Esophagus squamous epithelium (tissue), 5 donors: ENCODE measurements at regions not wholly inside any gene's neighbourhood (a gene's known extent, or its start where the extent isn't known, plus 50 kb on each side); places are given as distances from the start of the nearest gene placed in this dataset.

Experiments used
- DNase-seq: peaks from one replicate; lab custom pipeline; 2025; lab: John Stamatoyannopoulos, UW
- H3K27ac ChIP-seq, 4 donors: fragments of 200-600 bp; sonication (generic); one replicate each; pipeline ENCODE4 v1.5.1; 2016 to 2019; ENCODE audit warnings: mild to moderate bottlenecking in 1 of 4
- H3K27me3 ChIP-seq, 4 donors: fragments of 200-600 bp; sonication (generic); 1 replicate in 3 of 4; 2 replicates in 1 of 4; pipeline versions ENCODE4 v1.5.1 to v1.6.0; 2017 to 2021; ENCODE audit warnings: antibody characterized with exemption in 1 of 4
- H3K36me3 ChIP-seq, 3 donors: fragments of 200-600 bp; sonication (generic); one replicate each; pipeline ENCODE4 v1.5.1; 2016 to 2019
- H3K4me1 ChIP-seq, 3 donors: fragments of 200-600 bp; sonication (generic); one replicate each; pipeline ENCODE4 v1.5.1; 2017 to 2019
- H3K4me3 ChIP-seq, 4 donors: fragments of 200-600 bp; sonication (generic); 1 replicate in 3 of 4; 2 replicates in 1 of 4; pipeline ENCODE4 v1.5.1; 2016 to 2019; ENCODE audit warnings: mild to moderate bottlenecking in 2 of 4, moderate library complexity in 1 of 4
- H3K9me3 ChIP-seq, 3 donors: fragments of 200-600 bp; sonication (generic); one replicate each; pipeline ENCODE4 v1.5.1; 2016 to 2019
- CTCF ChIP-seq, 6 experiments: fragments of 450-650 bp in 4 of 6; fragments of 200-600 bp in 2 of 6; sonication (generic) in 2 of 6; IDR thresholded peaks; one replicate each; pipeline ENCODE4 v1.5.1; 2016 to 2019; ENCODE audit warnings: antibody characterized with exemption in 6 of 6, mild to moderate bottlenecking in 4 of 6, moderate library complexity in 4 of 6
- POLR2A ChIP-seq, 4 donors: fragments of 450-650 bp; IDR thresholded peaks; one replicate each; pipeline ENCODE4 v1.6.1; 2017; ENCODE audit warnings: antibody characterized with exemption in 4 of 4, mild to moderate bottlenecking in 4 of 4, moderate library complexity in 3 of 4
- WGBS, 2 donors: methylation state at CpG; one replicate each; pipeline ENCODE4 v1.1.5; 2018; 5-methylcytosine and 5-hydroxymethylcytosine counted together
- intact Hi-C: fragments of 100-400 bp; cut with DNase I; formaldehyde crosslinking; loops from one replicate; pipeline ENCODE4 v1.15.0; 2022
- donor health status: DM: yes; HTN: yes; CAD: no.

GRCh38 chr5:40376566-40376965 is 303.1 kb upstream of the PTGER4 start:
- intact Hi-C loops, result no loop called here
- TF ChIP-seq POLR2A (IDR thresholded peaks at IDR 0.05) (no peak), CTCF (IDR thresholded peaks at IDR 0.05) (no peak)

GRCh38 chr5:40374853-40375252 is 304.9 kb upstream of the PTGER4 start:
- 77 to 80% methylated on average over 6 of the region's 6 CpGs for WGBS, 2 donors
- no peaks in the 10 kb centered on the region for H3K9me3 ChIP-seq
- intact Hi-C loops, result no loop called here
- DNase-seq, result no peak
- no peaks in the 10 kb centered on the region for H3K36me3 ChIP-seq
- no peak for TF ChIP-seq POLR2A (IDR thresholded peaks at IDR 0.05)
- TF ChIP-seq CTCF (IDR thresholded peaks at IDR 0.05), result no peak
- H3K27me3 ChIP-seq, result no peaks in the 10 kb centered on the region
- H3K4me3 ChIP-seq, result no peak overlapping the region
- no peak overlapping the region for H3K27ac ChIP-seq
- H3K4me1 ChIP-seq, result no peaks in the 10 kb centered on the region

More at GRCh38 chr5:40376566-40376965, 303.1 kb upstream of the PTGER4 start:
- H3K4me3 ChIP-seq, result no peak overlapping the region
- H3K4me1 ChIP-seq, result no peaks in the 10 kb centered on the region
- H3K27ac ChIP-seq, result no peak overlapping the region
- no peak for DNase-seq
- no peaks in the 10 kb centered on the region for H3K9me3 ChIP-seq
- no peaks in the 10 kb centered on the region for H3K36me3 ChIP-seq
- WGBS, 2 donors, result 75 to 92% methylated on average over 1 of the region's 1 CpG
- H3K27me3 ChIP-seq, result no peaks in the 10 kb centered on the region

GRCh38 chr5:40368200-40368599 is 311.5 kb upstream of the PTGER4 start:
- intact Hi-C loops, result no loop called here
- no peaks in the 10 kb centered on the region for H3K27me3 ChIP-seq
- DNase-seq, result no peak
- H3K9me3 ChIP-seq, result no peaks in the 10 kb centered on the region
- no peaks in the 10 kb centered on the region for H3K36me3 ChIP-seq
- no peak overlapping the region for H3K4me3 ChIP-seq
- 89 to 90% methylated on average over 2 to 5 of the region's 5 CpGs for WGBS, 2 donors
- no peaks in the 10 kb centered on the region for H3K4me1 ChIP-seq
- no peak for TF ChIP-seq POLR2A (IDR thresholded peaks at IDR 0.05)
- no peak for TF ChIP-seq CTCF (IDR thresholded peaks at IDR 0.05)
- no peak overlapping the region for H3K27ac ChIP-seq

GRCh38 chr5:40367255-40367654 is 312.5 kb upstream of the PTGER4 start:
- H3K4me1 ChIP-seq, result no peaks in the 10 kb centered on the region
- WGBS, 2 donors, result 77 to 95% methylated on average over 2 of the region's 2 CpGs
- H3K9me3 ChIP-seq, result no peaks in the 10 kb centered on the region
- TF ChIP-seq CTCF (IDR thresholded peaks at IDR 0.05), result peak in 1 of 6 experiments; percentile 18
- TF ChIP-seq POLR2A (IDR thresholded peaks at IDR 0.05), result no peak
- H3K27ac ChIP-seq, result no peak overlapping the region
- intact Hi-C loops, result no loop called here
- no peak for DNase-seq
- no peaks in the 10 kb centered on the region for H3K27me3 ChIP-seq
- H3K4me3 ChIP-seq, result no peak overlapping the region
- no peaks in the 10 kb centered on the region for H3K36me3 ChIP-seq

GRCh38 chr5:40365342-40366330 is 314.1 kb upstream of the PTGER4 start:
- intact Hi-C loops, result no loop called here
- no peaks in the 10 kb centered on the region for H3K4me1 ChIP-seq
- 62 to 81% methylated on average over 2 of the region's 2 CpGs for WGBS, 2 donors
- H3K36me3 ChIP-seq, result no peaks in the 10 kb centered on the region
- TF ChIP-seq POLR2A (IDR thresholded peaks at IDR 0.05), result no peak
- TF ChIP-seq CTCF (IDR thresholded peaks at IDR 0.05), result no peak
- no peak overlapping the region for H3K27ac ChIP-seq
- no peak for DNase-seq
- H3K9me3 ChIP-seq, result no peaks in the 10 kb centered on the region
- H3K4me3 ChIP-seq, result no peak overlapping the region
- H3K27me3 ChIP-seq, result no peaks in the 10 kb centered on the region
